ENCODE measurements at regions not wholly inside any gene's neighbourhood (a gene's known extent, or its start where the extent isn't known, plus 50 kb on each side); places are given as distances from the start of the nearest gene placed in this dataset.
"Not testable (repeated sequence)": the region's sequence is repeated elsewhere in the genome, so short reads cannot be mapped to it uniquely, and the experiment has no call there.

DNA sequence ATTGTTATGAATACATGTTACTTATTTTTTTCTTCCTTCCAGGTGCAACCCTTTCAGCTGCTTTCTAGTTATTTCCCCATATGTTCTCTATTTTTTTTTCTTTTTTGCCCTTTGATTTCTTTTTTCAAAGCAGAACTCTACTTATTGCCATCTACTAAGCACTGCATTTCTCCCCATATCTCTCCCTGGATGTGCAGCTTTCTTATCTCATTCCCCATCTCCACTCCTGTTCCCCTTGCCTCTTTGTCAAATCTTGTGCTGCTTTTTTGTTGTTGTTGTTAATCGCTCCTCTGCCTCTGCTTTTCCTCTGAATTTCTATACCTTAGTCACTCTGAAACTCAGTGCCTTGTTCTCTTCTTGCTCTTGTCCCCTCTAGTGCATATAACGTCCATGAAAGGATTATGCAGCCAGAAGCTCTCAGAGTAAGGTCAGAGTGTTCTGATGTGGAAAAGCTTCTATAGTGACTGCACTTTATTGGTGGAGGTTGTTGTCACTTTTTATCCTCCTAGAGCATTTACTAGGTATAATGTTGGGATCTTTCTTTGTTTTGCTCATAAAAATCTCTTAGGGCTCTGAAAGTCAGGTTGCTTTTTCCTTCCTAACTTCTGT, 51.1 kb upstream of the JADE1 start:
- POLR2A ChIA-PET = interaction anchor here (1.0 kb wide), 1 partner anchor 54 kb away, joined by 3 read pairs; no protein-coding TSS in a partner anchor
- CTCF ChIA-PET = interaction anchor here (1.4 kb wide), 1 partner anchor 304 kb away, joined by 4 read pairs; no protein-coding TSS in a partner anchor
- Histone ChIP-seq H3K27ac (ENCODE audit: low read depth, low read length) (no peak overlapping the region), H3K27me3 (ENCODE audit: control insufficient read depth, insufficient read depth, low read length) (no peaks in the 10 kb centered on the region), H3K4me3 (ENCODE audit: low read depth, low read length) (no peak overlapping the region), H3K9me3 (ENCODE audit: control insufficient read depth, insufficient read depth, low read length) (no peaks in the 10 kb centered on the region)
- TF ChIP-seq, protein P1, sequence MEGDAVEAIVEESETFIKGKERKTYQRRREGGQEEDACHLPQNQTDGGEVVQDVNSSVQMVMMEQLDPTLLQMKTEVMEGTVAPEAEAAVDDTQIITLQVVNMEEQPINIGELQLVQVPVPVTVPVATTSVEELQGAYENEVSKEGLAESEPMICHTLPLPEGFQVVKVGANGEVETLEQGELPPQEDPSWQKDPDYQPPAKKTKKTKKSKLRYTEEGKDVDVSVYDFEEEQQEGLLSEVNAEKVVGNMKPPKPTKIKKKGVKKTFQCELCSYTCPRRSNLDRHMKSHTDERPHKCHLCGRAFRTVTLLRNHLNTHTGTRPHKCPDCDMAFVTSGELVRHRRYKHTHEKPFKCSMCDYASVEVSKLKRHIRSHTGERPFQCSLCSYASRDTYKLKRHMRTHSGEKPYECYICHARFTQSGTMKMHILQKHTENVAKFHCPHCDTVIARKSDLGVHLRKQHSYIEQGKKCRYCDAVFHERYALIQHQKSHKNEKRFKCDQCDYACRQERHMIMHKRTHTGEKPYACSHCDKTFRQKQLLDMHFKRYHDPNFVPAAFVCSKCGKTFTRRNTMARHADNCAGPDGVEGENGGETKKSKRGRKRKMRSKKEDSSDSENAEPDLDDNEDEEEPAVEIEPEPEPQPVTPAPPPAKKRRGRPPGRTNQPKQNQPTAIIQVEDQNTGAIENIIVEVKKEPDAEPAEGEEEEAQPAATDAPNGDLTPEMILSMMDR (IDR thresholded peaks at IDR 0.05; ENCODE audit: low read depth, low read length) = no peak
- DNase-seq (ENCODE audit: low read depth, low spot score) = no peak

DNA sequence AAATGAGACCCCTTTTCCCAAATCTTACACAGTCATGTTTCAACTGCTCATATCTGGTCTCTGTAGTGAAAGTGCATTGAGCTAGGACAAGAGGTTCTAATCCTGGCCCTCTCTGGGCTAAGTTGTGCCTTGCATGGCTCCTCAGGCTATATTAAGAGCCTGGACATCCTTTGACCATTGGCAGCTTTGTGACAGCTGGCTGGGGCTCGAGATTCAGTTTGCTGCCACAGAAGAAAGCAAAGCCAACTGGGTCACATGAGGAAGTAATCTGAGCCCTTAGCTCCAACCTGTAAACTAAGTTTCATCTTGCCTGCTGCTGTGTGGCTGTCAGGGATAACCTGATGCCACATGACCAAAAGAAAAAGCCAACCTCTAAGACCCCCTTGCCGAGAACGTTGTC, 51.8 kb upstream of the JADE1 start:
- DNase-seq (ENCODE audit: low read depth, low spot score) = no peak
- Histone ChIP-seq H3K27ac (ENCODE audit: low read depth, low read length) (peak overlapping the region; percentile 11), H3K27me3 (ENCODE audit: control insufficient read depth, insufficient read depth, low read length) (no peaks in the 10 kb centered on the region), H3K9me3 (ENCODE audit: control insufficient read depth, insufficient read depth, low read length) (no peaks in the 10 kb centered on the region), H3K4me3 (ENCODE audit: low read depth, low read length) (no peak overlapping the region)
- TF ChIP-seq, protein P1 (IDR thresholded peaks at IDR 0.05; ENCODE audit: low read depth, low read length) = no peak
- ChIA-PET POLR2A (interaction anchor here (1.0 kb wide), 1 partner anchor 54 kb away, joined by 3 read pairs; no protein-coding TSS in a partner anchor), CTCF (interaction anchor here (1.4 kb wide), 1 partner anchor 303 kb away, joined by 4 read pairs; no protein-coding TSS in a partner anchor)

DNA sequence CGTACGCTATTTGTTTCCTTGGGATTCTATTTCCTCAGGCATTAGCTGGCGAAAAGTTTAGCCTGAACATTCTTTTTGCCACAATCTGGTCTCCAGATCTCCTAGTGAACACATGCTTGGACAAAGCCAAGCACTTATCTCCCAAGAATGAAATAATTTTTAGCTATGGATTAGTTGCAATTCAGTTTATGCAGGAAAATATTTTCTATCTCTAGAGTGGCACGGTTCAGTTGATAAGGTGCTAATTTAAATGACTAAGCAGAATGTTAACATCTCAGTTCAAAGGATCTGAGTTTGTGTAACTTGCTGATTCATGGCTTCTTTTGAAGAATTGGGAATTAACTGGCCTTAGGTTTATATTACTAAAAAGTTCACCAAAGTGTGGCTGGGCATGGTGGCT, 58.1 kb upstream of the JADE1 start:
- Histone ChIP-seq H3K27ac (ENCODE audit: low read depth, low read length) (no peak overlapping the region), H3K4me3 (ENCODE audit: low read depth, low read length) (no peak overlapping the region), H3K27me3 (ENCODE audit: control insufficient read depth, insufficient read depth, low read length) (no peaks in the 10 kb centered on the region), H3K9me3 (ENCODE audit: control insufficient read depth, insufficient read depth, low read length) (no peaks in the 10 kb centered on the region)
- ChIA-PET CTCF (no interaction called here), POLR2A (interaction anchor here (0.6 kb wide), 1 partner anchor 52 kb away, joined by 3 read pairs; no protein-coding TSS in a partner anchor)
- TF ChIP-seq, protein P1 (IDR thresholded peaks at IDR 0.05; ENCODE audit: low read depth, low read length) = no peak
- no peak for DNase-seq (ENCODE audit: low read depth, low spot score)

- CTCF ChIA-PET = interaction anchor here (0.6 kb wide), 1 partner anchor 34 kb away, joined by 3 read pairs; no protein-coding TSS in a partner anchor
- POLR2A ChIA-PET; H3K27ac ChIP-seq (ENCODE audit: low read depth, low read length); H3K4me3 ChIP-seq (ENCODE audit: low read depth, low read length); DNase-seq (ENCODE audit: low read depth, low spot score); H3K9me3 ChIP-seq (ENCODE audit: control insufficient read depth, insufficient read depth, low read length); H3K27me3 ChIP-seq (ENCODE audit: control insufficient read depth, insufficient read depth, low read length): not testable (repeated sequence)
These were observed 67.8 kb upstream of the JADE1 start for GRCh38 chr4:128741748-128742147.

DNA sequence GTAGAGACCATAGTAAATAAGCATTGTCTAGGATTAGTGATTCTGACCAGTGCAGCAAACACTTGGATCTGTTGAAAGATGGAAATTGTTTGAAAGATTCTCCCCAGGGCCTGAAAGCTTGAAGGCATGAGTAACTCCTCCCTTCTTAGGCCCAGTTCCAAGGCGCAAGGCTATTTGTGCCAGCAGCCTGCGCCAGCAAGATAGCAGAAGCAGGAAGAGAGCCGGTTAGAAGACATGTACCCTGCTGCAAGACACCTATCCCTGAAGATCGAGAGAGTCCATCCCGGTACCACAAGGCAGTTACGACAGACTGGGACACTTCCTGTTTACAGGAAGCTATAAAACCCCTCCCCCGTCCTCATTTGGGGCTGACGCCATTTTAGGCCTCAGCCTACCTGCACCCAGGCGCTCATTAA, 72.4 kb upstream of the JADE1 start:
- no peak overlapping the region for H3K27ac ChIP-seq (ENCODE audit: low read depth, low read length)
- CTCF ChIA-PET = no interaction called here
- no peak for DNase-seq (ENCODE audit: low read depth, low spot score)
- H3K9me3 ChIP-seq (ENCODE audit: control insufficient read depth, insufficient read depth, low read length) = 0 out of 2 replicates have a peak, but pooled peaks cover 3% of the 10 kb centered on the region
- no peaks in the 10 kb centered on the region for H3K27me3 ChIP-seq (ENCODE audit: control insufficient read depth, insufficient read depth, low read length)
- TF ChIP-seq, protein P1 (IDR thresholded peaks at IDR 0.05; ENCODE audit: low read depth, low read length) = no peak
- POLR2A ChIA-PET = no interaction called here
- no peak overlapping the region for H3K4me3 ChIP-seq (ENCODE audit: low read depth, low read length)

Data from AG04450 (cell line).